GM23338 (cell line): ENCODE measurements at regions not wholly inside any gene's neighbourhood (a gene's known extent, or its start where the extent isn't known, plus 50 kb on each side); places are given as distances from the start of the nearest gene placed in this dataset.
A peak's percentile ranks its signal among the peaks of the same experiment; 100 is the strongest.

Experiments used
- ATAC-seq: fragments of 200-7000 bp; cut with Tn5 transposase; 3 replicates; pipeline ENCODE4 v1.9.1; 2020
- DNase-seq: peaks from one replicate; pipeline ENCODE4 v3.0.0-alpha.2; 2015; ENCODE audit warnings: low spot score
- H2AFZ ChIP-seq: fragments of 200-600 bp; sonication (generic); 2 replicates; pipeline ENCODE4 v1.8.0; 2016; ENCODE audit warnings: antibody characterized with exemption, mild to moderate bottlenecking, moderate library complexity
- H3F3A ChIP-seq: fragments of 200-600 bp; sonication (generic); replicated peaks from 2 replicates; pipeline ENCODE4 v1.8.0; 2017; ENCODE audit warnings: antibody characterized with exemption, mixed run types, low read depth
- H3K27ac ChIP-seq: fragments of 200-600 bp; sonication (generic); 2 replicates; pipeline ENCODE4 v1.6.1; 2016; ENCODE audit warnings: low read depth
- H3K27me3 ChIP-seq: fragments of 200-600 bp; sonication (generic); 2 replicates; pipeline ENCODE4 v1.8.0; 2016; ENCODE audit warnings: mild to moderate bottlenecking, mixed run types, moderate library complexity; ENCODE audit not compliant: insufficient read depth
- H3K36me3 ChIP-seq: fragments of 200-600 bp; sonication (generic); 2 replicates; pipeline ENCODE4 v1.8.0; 2016; ENCODE audit warnings: mild to moderate bottlenecking; ENCODE audit not compliant: insufficient read depth
- H3K4me1 ChIP-seq: fragments of 200-600 bp; sonication (generic); 2 replicates; pipeline ENCODE4 v1.8.0; 2016; ENCODE audit warnings: mild to moderate bottlenecking, moderate library complexity; ENCODE audit not compliant: insufficient read depth
- H3K4me2 ChIP-seq: fragments of 200-600 bp; sonication (generic); 2 replicates; pipeline ENCODE4 v1.7.1; 2017; ENCODE audit warnings: mixed run types
- H3K4me3 ChIP-seq: fragments of 200-600 bp; sonication (generic); 2 replicates; pipeline ENCODE4 v1.6.1; 2016; ENCODE audit warnings: mixed run types
- H3K79me2 ChIP-seq: fragments of 200-600 bp; sonication (generic); replicated peaks from 2 replicates; pipeline ENCODE4 v1.8.0; 2017; ENCODE audit warnings: mild to moderate bottlenecking; ENCODE audit not compliant: insufficient read depth
- H3K9me2 ChIP-seq: fragments of 200-600 bp; sonication (generic); 2 replicates; pipeline ENCODE4 v1.8.0; 2017; ENCODE audit not compliant: insufficient read depth
- H4K20me1 ChIP-seq: fragments of 200-600 bp; sonication (generic); replicated peaks from 2 replicates; pipeline ENCODE4 v1.8.0; 2017; ENCODE audit warnings: mild to moderate bottlenecking; ENCODE audit not compliant: insufficient read depth
- H3K27ac Mint-ChIP-seq: 2 replicates; pipeline ENCODE4 v1.8.0; 2020; ENCODE audit warnings: inconsistent platforms, mild to moderate bottlenecking, moderate library complexity, mixed read lengths
- H3K27me3 Mint-ChIP-seq: 3 replicates; pipeline ENCODE4 v1.8.0; 2022; ENCODE audit warnings: low read depth, mild to moderate bottlenecking, moderate library complexity, mixed read lengths, inconsistent platforms; ENCODE audit not compliant: insufficient read depth, poor library complexity
- H3K36me3 Mint-ChIP-seq: 3 replicates; pipeline ENCODE4 v1.8.0; 2021; ENCODE audit warnings: low read depth, mild to moderate bottlenecking, inconsistent platforms, moderate library complexity, mixed read lengths
- H3K4me1 Mint-ChIP-seq: 3 replicates; pipeline ENCODE4 v1.8.0; 2020; ENCODE audit warnings: mild to moderate bottlenecking, inconsistent platforms, mixed read lengths
- H3K4me3 Mint-ChIP-seq: 3 replicates; pipeline ENCODE4 v1.8.0; 2021; ENCODE audit warnings: moderate library complexity, mild to moderate bottlenecking, inconsistent platforms, mixed read lengths
- H3K9me3 Mint-ChIP-seq: 3 replicates; pipeline ENCODE4 v1.8.0; 2020; ENCODE audit warnings: moderate library complexity, mild to moderate bottlenecking, inconsistent platforms, mixed read lengths
- CREB1 ChIP-seq: fragments of 250-450 bp; sonication (Bioruptor Pico); IDR thresholded peaks from 2 replicates; pipeline ENCODE4 v1.5.0; 2020; ENCODE audit warnings: low read depth, mild to moderate bottlenecking, moderate library complexity
- EZH2 ChIP-seq: fragments of 200-600 bp; sonication (generic); IDR thresholded peaks from one replicate; pipeline ENCODE4 v1.8.0; 2017; ENCODE audit warnings: antibody characterized with exemption, mild to moderate bottlenecking, low read depth; ENCODE audit not compliant: unreplicated experiment
- EZH2phosphoT487 ChIP-seq: fragments of 200-600 bp; sonication (generic); IDR thresholded peaks from one replicate; pipeline ENCODE4 v1.8.1; 2018; ENCODE audit warnings: antibody characterized with exemption; ENCODE audit not compliant: unreplicated experiment
- JUNB ChIP-seq: IDR thresholded peaks from one replicate; pipeline ENCODE4 v1.6.1; 2016; ENCODE audit warnings: antibody characterized with exemption; ENCODE audit not compliant: unreplicated experiment
- NANOG ChIP-seq: IDR thresholded peaks from 2 replicates; pipeline ENCODE4 v1.6.1; 2016; ENCODE audit warnings: antibody characterized with exemption, borderline replicate concordance
- STAT1 ChIP-seq: IDR thresholded peaks from one replicate; pipeline ENCODE4 v1.6.1; 2016; ENCODE audit warnings: antibody characterized with exemption; ENCODE audit not compliant: unreplicated experiment
- ZNF114 ChIP-seq: fragments of 250-450 bp; sonication (Bioruptor Pico); IDR thresholded peaks from 2 replicates; pipeline ENCODE4 v1.5.0; 2020; ENCODE audit warnings: mild to moderate bottlenecking, moderate library complexity
- ZNF331 ChIP-seq: fragments of 250-450 bp; sonication (Bioruptor Pico); IDR thresholded peaks from 2 replicates; pipeline ENCODE4 v1.5.0; 2020; ENCODE audit warnings: low read depth, mild to moderate bottlenecking, moderate library complexity
- TF ChIP-seq, protein P1 (sequence below), 2 experiments: fragments of 200-600 bp in 1 of 2; sonication (generic) in 1 of 2; conservative IDR thresholded peaks; 2 replicates each; pipeline versions ENCODE4 v1.5.1 to v1.6.1; 2016 to 2017; ENCODE audit warnings: antibody characterized with exemption in 2 of 2, low read depth in 2 of 2, mild to moderate bottlenecking in 2 of 2, moderate library complexity in 1 of 2
- TF ChIP-seq, protein P2 (sequence below): fragments of 250-450 bp; sonication (Bioruptor Pico); IDR thresholded peaks from 2 replicates; pipeline ENCODE4 v1.5.0; 2020; ENCODE audit warnings: mild to moderate bottlenecking, moderate library complexity

DNA sequence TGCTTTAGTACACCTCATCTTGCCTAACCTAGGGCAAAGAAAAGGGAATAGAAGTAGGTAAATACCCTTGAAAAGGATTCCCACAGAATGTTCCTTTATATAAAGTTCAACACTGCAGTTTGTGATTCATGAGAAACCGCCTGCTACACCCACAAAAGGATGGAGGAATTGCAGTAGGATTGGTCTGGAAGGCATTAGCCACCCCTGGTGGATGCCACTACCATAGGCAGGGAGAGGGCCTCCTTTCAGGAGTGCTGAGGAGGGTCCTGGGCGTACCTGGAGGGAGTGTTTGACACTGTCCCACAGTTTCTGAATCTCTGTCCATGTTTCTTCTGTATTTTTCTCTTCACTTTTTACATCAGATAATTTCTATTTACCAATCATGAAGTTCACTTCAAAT, 221.8 kb upstream of the TMEM72 start:
- no peaks in the 10 kb centered on the region for H4K20me1 ChIP-seq
- H3K36me3 ChIP-seq = no peaks in the 10 kb centered on the region
- H3K36me3 Mint-ChIP-seq = no peaks in the 10 kb centered on the region
- H3K4me3 ChIP-seq = no peak overlapping the region
- H3F3A ChIP-seq = no peaks in the 10 kb centered on the region
- TF ChIP-seq ZNF114 = no peak
- TF ChIP-seq JUNB = no peak
- TF ChIP-seq EZH2phosphoT487 = no peak
- TF ChIP-seq EZH2 = no peak
- TF ChIP-seq, protein P1, sequence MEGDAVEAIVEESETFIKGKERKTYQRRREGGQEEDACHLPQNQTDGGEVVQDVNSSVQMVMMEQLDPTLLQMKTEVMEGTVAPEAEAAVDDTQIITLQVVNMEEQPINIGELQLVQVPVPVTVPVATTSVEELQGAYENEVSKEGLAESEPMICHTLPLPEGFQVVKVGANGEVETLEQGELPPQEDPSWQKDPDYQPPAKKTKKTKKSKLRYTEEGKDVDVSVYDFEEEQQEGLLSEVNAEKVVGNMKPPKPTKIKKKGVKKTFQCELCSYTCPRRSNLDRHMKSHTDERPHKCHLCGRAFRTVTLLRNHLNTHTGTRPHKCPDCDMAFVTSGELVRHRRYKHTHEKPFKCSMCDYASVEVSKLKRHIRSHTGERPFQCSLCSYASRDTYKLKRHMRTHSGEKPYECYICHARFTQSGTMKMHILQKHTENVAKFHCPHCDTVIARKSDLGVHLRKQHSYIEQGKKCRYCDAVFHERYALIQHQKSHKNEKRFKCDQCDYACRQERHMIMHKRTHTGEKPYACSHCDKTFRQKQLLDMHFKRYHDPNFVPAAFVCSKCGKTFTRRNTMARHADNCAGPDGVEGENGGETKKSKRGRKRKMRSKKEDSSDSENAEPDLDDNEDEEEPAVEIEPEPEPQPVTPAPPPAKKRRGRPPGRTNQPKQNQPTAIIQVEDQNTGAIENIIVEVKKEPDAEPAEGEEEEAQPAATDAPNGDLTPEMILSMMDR (conservative IDR thresholded peaks at IDR 0.05; ENCODE audit: low read depth in 2 of 2) = peak; percentile 45 to 65
- no peak for TF ChIP-seq ZNF331 (CRISPR knock-in tag)
- 0 out of 2 replicates have a peak, but pooled peaks cover 2% of the 10 kb centered on the region for H3K4me1 ChIP-seq
- H3K27me3 ChIP-seq = no peaks in the 10 kb centered on the region
- DNase-seq = peak; percentile 68
- peak; percentile 98 for ATAC-seq
- H3K27ac Mint-ChIP-seq = no peak overlapping the region
- no peak overlapping the region for H3K27ac ChIP-seq
- H3K4me3 Mint-ChIP-seq = no peak overlapping the region
- H3K9me3 Mint-ChIP-seq = no peaks in the 10 kb centered on the region; the same call in 2 of the 3 replicates
- H3K4me1 Mint-ChIP-seq = peaks cover 9% of the 10 kb centered on the region; the same call in 2 of the 3 replicates
- H3K4me2 ChIP-seq = no peak overlapping the region
- H3K9me2 ChIP-seq = no peaks in the 10 kb centered on the region
- H3K27me3 Mint-ChIP-seq = no peaks in the 10 kb centered on the region
- no peaks in the 10 kb centered on the region for H3K79me2 ChIP-seq
- peak overlapping the region; percentile 61; the same call in 1 of the 2 replicates for H2AFZ ChIP-seq

DNA sequence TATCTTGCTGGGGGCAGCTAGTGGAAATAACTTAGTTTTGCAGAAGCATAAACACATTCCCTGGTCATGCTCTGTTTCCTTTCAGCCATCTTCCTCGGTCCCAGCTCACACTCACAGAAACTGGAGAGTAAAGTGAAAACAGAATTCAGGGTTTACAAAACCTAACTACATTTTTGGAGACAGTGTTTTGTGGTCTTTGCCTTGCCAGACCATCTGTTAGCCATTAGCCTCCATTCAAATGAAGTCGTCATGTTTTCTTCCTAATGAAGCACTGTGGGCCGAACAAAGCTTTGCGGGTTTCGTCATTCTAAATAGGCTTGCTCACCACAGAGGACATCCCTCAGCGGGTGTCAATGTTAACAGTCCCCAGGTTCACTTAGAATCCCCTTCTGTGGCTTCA, 214.6 kb upstream of the TMEM72 start:
- Histone ChIP-seq H3K9me2 (no peaks in the 10 kb centered on the region; the same call in 1 of the 2 replicates), H3K79me2 (no peaks in the 10 kb centered on the region), H3K4me2 (no peak overlapping the region), H3K27me3 (no peaks in the 10 kb centered on the region), H2AFZ (peak overlapping the region; percentile 76), H3K36me3 (no peaks in the 10 kb centered on the region; the same call in 1 of the 2 replicates), H3F3A (no peaks in the 10 kb centered on the region), H3K4me3 (no peak overlapping the region), H3K27ac (no peak overlapping the region), H3K4me1 (peaks cover 6% of the 10 kb centered on the region; the same call in 1 of the 2 replicates), H4K20me1 (no peaks in the 10 kb centered on the region)
- H3K9me3 Mint-ChIP-seq = peaks cover 8% of the 10 kb centered on the region; the same call in 2 of the 3 replicates
- H3K27me3 Mint-ChIP-seq = peaks cover 5% of the 10 kb centered on the region
- H3K27ac Mint-ChIP-seq = peak overlapping the region; percentile 23; the same call in 1 of the 2 replicates
- ATAC-seq (peak; percentile 52; the same call in 2 of the 3 replicates), DNase-seq (no peak)
- H3K36me3 Mint-ChIP-seq = no peaks in the 10 kb centered on the region; the same call in 2 of the 3 replicates
- peaks cover 12% of the 10 kb centered on the region; the same call in 2 of the 3 replicates for H3K4me1 Mint-ChIP-seq
- H3K4me3 Mint-ChIP-seq = no peak overlapping the region
- TF ChIP-seq ZNF114 = no peak
- TF ChIP-seq, protein P2, sequence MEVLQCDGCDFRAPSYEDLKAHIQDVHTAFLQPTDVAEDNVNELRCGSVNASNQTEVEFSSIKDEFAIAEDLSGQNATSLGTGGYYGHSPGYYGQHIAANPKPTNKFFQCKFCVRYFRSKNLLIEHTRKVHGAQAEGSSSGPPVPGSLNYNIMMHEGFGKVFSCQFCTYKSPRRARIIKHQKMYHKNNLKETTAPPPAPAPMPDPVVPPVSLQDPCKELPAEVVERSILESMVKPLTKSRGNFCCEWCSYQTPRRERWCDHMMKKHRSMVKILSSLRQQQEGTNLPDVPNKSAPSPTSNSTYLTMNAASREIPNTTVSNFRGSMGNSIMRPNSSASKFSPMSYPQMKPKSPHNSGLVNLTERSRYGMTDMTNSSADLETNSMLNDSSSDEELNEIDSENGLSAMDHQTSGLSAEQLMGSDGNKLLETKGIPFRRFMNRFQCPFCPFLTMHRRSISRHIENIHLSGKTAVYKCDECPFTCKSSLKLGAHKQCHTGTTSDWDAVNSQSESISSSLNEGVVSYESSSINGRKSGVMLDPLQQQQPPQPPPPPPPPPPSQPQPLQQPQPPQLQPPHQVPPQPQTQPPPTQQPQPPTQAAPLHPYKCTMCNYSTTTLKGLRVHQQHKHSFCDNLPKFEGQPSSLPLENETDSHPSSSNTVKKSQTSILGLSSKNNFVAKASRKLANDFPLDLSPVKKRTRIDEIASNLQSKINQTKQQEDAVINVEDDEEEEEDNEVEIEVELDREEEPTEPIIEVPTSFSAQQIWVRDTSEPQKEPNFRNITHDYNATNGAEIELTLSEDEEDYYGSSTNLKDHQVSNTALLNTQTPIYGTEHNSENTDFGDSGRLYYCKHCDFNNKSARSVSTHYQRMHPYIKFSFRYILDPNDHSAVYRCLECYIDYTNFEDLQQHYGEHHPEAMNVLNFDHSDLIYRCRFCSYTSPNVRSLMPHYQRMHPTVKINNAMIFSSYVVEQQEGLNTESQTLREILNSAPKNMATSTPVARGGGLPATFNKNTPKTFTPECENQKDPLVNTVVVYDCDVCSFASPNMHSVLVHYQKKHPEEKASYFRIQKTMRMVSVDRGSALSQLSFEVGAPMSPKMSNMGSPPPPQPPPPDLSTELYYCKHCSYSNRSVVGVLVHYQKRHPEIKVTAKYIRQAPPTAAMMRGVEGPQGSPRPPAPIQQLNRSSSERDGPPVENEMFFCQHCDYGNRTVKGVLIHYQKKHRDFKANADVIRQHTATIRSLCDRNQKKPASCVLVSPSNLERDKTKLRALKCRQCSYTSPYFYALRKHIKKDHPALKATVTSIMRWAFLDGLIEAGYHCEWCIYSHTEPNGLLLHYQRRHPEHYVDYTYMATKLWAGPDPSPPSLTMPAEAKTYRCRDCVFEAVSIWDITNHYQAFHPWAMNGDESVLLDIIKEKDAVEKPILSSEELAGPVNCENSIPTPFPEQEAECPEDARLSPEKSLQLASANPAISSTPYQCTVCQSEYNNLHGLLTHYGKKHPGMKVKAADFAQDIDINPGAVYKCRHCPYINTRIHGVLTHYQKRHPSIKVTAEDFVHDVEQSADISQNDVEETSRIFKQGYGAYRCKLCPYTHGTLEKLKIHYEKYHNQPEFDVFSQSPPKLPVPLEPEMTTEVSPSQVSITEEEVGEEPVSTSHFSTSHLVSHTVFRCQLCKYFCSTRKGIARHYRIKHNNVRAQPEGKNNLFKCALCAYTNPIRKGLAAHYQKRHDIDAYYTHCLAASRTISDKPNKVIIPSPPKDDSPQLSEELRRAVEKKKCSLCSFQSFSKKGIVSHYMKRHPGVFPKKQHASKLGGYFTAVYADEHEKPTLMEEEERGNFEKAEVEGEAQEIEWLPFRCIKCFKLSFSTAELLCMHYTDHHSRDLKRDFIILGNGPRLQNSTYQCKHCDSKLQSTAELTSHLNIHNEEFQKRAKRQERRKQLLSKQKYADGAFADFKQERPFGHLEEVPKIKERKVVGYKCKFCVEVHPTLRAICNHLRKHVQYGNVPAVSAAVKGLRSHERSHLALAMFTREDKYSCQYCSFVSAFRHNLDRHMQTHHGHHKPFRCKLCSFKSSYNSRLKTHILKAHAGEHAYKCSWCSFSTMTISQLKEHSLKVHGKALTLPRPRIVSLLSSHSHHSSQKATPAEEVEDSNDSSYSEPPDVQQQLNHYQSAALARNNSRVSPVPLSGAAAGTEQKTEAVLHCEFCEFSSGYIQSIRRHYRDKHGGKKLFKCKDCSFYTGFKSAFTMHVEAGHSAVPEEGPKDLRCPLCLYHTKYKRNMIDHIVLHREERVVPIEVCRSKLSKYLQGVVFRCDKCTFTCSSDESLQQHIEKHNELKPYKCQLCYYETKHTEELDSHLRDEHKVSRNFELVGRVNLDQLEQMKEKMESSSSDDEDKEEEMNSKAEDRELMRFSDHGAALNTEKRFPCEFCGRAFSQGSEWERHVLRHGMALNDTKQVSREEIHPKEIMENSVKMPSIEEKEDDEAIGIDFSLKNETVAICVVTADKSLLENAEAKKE (CRISPR knock-in tag) = no peak
- TF ChIP-seq NANOG = no peak
- no peak for TF ChIP-seq EZH2
- TF ChIP-seq STAT1 = no peak
- TF ChIP-seq CREB1 = no peak
- TF ChIP-seq JUNB = no peak
